Endothelial cell of umbilical vein (primary cell): ENCODE measurements at regions not wholly inside any gene's neighbourhood (a gene's known extent, or its start where the extent isn't known, plus 50 kb on each side); places are given as distances from the start of the nearest gene placed in this dataset.

Experiments used
- BruUV-seq: library from RNA; stranded (reverse); fragments of 400-500 nt; replicated peaks from 2 replicates; lab custom pipeline; 2021; lab: Mats Ljungman, UMichigan
- CTCF ChIA-PET: fragments of 300-600, 350-600 bp; sonication (Branson Sonifier 250); formaldehyde crosslinking; loops from one replicate; lab custom pipeline; 2021; ENCODE audit warnings: antibody characterized with exemption, inconsistent platforms; lab: Charles Lee
- POLR2A ChIA-PET: fragments of 300-600, 350-600 bp; sonication (Branson Sonifier 250); formaldehyde crosslinking; loops from one replicate; lab custom pipeline; 2021; ENCODE audit warnings: antibody characterized with exemption, inconsistent platforms; lab: Charles Lee
- DNase-seq: peaks from one replicate; pipeline ENCODE4 v3.0.0-alpha.2; 2011; ENCODE audit warnings: low read depth, low spot score
- FAIRE-seq: peaks from 2 replicates; lab custom pipeline; 2011; peaks lifted over from hg19 to GRCh38; lab: Jason Lieb, UNC
- H2AFZ ChIP-seq: 2 replicates; pipeline ENCODE4 v1.6.0; 2012; ENCODE audit warnings: low read depth, low read length, control low read depth, inconsistent platforms
- H3K27ac ChIP-seq: 2 replicates; pipeline ENCODE4 v1.5.1; 2011; ENCODE audit warnings: low read depth, mild to moderate bottlenecking, control low read depth, low read length, moderate library complexity; ENCODE audit not compliant: insufficient read depth
- H3K27me3 ChIP-seq, 2 experiments: 2 replicates each; pipeline versions ENCODE4 v1.6.0 to v1.6.1; 2011; ENCODE audit warnings: low read length in 2 of 2, mixed read lengths in 1 of 2; ENCODE audit not compliant: control insufficient read depth in 2 of 2, insufficient read depth in 2 of 2
- H3K36me3 ChIP-seq, 2 experiments: 2 replicates in 1 of 2; 3 replicates in 1 of 2; pipeline ENCODE4 v1.5.1; 2011; ENCODE audit warnings: low read length in 2 of 2, mild to moderate bottlenecking in 1 of 2, moderate library complexity in 1 of 2; ENCODE audit not compliant: control insufficient read depth in 2 of 2, insufficient read depth in 2 of 2; ENCODE audit errors: extremely low read depth in 1 of 2
- H3K4me1 ChIP-seq: 3 replicates; pipeline ENCODE4 v1.5.1; 2011; ENCODE audit warnings: mild to moderate bottlenecking, low read length; ENCODE audit not compliant: control insufficient read depth, insufficient read depth; ENCODE audit errors: extremely low read depth
- H3K4me2 ChIP-seq: 2 replicates; pipeline ENCODE4 v1.6.1; 2011; ENCODE audit warnings: low read length, control low read depth, mixed read lengths; ENCODE audit not compliant: insufficient read depth
- H3K4me3 ChIP-seq, 3 experiments: fragments of 200-600 bp in 1 of 3; sonication (generic), shearing (Covaris generic) in 1 of 3; replicated peaks in 1 of 3; 2 replicates each; pipeline ENCODE4 v1.5.1; 2011 to 2016; ENCODE audit warnings: control low read depth in 3 of 3, low read length in 3 of 3, mild to moderate bottlenecking in 2 of 3, inconsistent platforms in 1 of 3, low read depth in 1 of 3, moderate library complexity in 1 of 3; ENCODE audit not compliant: insufficient read depth in 1 of 3
- H3K79me2 ChIP-seq: 2 replicates; pipeline ENCODE4 v1.6.0; 2012; ENCODE audit warnings: low read length, inconsistent platforms; ENCODE audit not compliant: control insufficient read depth, insufficient read depth
- H3K9ac ChIP-seq: replicated peaks from 2 replicates; pipeline ENCODE3; 2011; ENCODE audit warnings: low read length, control low read depth; ENCODE audit not compliant: insufficient read depth; ENCODE audit errors: extremely low read depth
- H3K9me1 ChIP-seq: replicated peaks from 3 replicates; pipeline ENCODE4 v1.6.0; 2011; ENCODE audit warnings: mild to moderate bottlenecking, low read length; ENCODE audit not compliant: control insufficient read depth, insufficient read depth; ENCODE audit errors: extremely low read depth
- H3K9me3 ChIP-seq: replicated peaks from 2 replicates; pipeline ENCODE4 v1.5.1; 2012; ENCODE audit warnings: low read length, inconsistent platforms; ENCODE audit not compliant: control insufficient read depth, insufficient read depth
- H4K20me1 ChIP-seq: replicated peaks from 2 replicates; pipeline ENCODE3; 2011; ENCODE audit warnings: mild to moderate bottlenecking, low read length; ENCODE audit not compliant: control insufficient read depth, insufficient read depth; ENCODE audit errors: extremely low read depth
- EZH2 ChIP-seq: IDR thresholded peaks from 2 replicates; pipeline ENCODE4 v1.6.1; 2012; ENCODE audit warnings: borderline replicate concordance, low read depth, mild to moderate bottlenecking, moderate library complexity, low read length, inconsistent platforms; ENCODE audit not compliant: severe bottlenecking
- FOS ChIP-seq: IDR thresholded peaks from 2 replicates; pipeline ENCODE4 v1.6.1; 2011; ENCODE audit warnings: mild to moderate bottlenecking, low read length, moderate library complexity, borderline replicate concordance; ENCODE audit not compliant: insufficient read depth
- GATA2 ChIP-seq: IDR thresholded peaks from 2 replicates; pipeline ENCODE4 v1.7.0; 2011; ENCODE audit warnings: low read depth, mild to moderate bottlenecking, moderate library complexity, mixed read lengths, low read length; ENCODE audit not compliant: insufficient read length, insufficient read depth
- JUN ChIP-seq: IDR thresholded peaks from 2 replicates; pipeline ENCODE4 v1.6.1; 2011; ENCODE audit warnings: borderline replicate concordance, low read depth; ENCODE audit not compliant: insufficient read length, insufficient read depth
- MYC ChIP-seq: IDR thresholded peaks from one replicate; pipeline ENCODE4 v1.6.1; 2011; ENCODE audit warnings: mild to moderate bottlenecking, low read depth, low read length
- POLR2A ChIP-seq: IDR thresholded peaks from 2 replicates; pipeline ENCODE4 v1.6.1; 2012; ENCODE audit warnings: low read depth, mild to moderate bottlenecking, control low read depth, low read length
- POLR2AphosphoS5 ChIP-seq: IDR thresholded peaks from 2 replicates; pipeline ENCODE4 v1.6.1; 2012; ENCODE audit warnings: low read depth, mild to moderate bottlenecking, control low read depth, low read length, moderate library complexity; ENCODE audit not compliant: insufficient read depth
- dilution Hi-C: fragments of 300-500 bp; cut with MboI; formaldehyde crosslinking; loops from one replicate; pipeline ENCODE4 v1.15.0; 2019; ENCODE audit warnings: low sequenced_read_pairs; ENCODE audit not compliant: extremely low pct_ligation_motif_present
- intact Hi-C: fragments of 100-400 bp; cut with micrococcal nuclease; formaldehyde crosslinking; loops from one replicate; pipeline ENCODE4 v1.10.0; 2022
- TF ChIP-seq, protein P1 (sequence below), 2 donors: IDR thresholded peaks; 1 replicate in 1 of 2; 2 replicates in 1 of 2; pipeline ENCODE4 v1.5.1; 2011; ENCODE audit warnings: low read length in 2 of 2, mild to moderate bottlenecking in 2 of 2, moderate library complexity in 2 of 2, control low read depth in 1 of 2, inconsistent platforms in 1 of 2, low read depth in 1 of 2; ENCODE audit not compliant: insufficient read depth in 1 of 2; ENCODE audit errors: extremely low read depth in 1 of 2
- TF ChIP-seq, protein P2 (sequence below): IDR thresholded peaks from 2 replicates; pipeline ENCODE4 v1.6.1; 2011; ENCODE audit not compliant: insufficient read depth, insufficient read length

- CTCF ChIA-PET, result interaction anchor here (0.8 to 1.1 kb wide), 2 partner anchors 9 to 50 kb away, joined by 3 read pairs; no protein-coding TSS in a partner anchor
- BruUV-seq, result no TSS peak
- no peak overlapping the region for H2AFZ ChIP-seq
- H3K36me3 ChIP-seq, result no peaks in the 10 kb centered on the region
- H3K9ac ChIP-seq, result no peak overlapping the region
- dilution Hi-C loops (no loop called here), intact Hi-C loops (no loop called here)
- TF ChIP-seq POLR2AphosphoS5, result no peak
- TF ChIP-seq EZH2, result no peak
- TF ChIP-seq, protein P1, sequence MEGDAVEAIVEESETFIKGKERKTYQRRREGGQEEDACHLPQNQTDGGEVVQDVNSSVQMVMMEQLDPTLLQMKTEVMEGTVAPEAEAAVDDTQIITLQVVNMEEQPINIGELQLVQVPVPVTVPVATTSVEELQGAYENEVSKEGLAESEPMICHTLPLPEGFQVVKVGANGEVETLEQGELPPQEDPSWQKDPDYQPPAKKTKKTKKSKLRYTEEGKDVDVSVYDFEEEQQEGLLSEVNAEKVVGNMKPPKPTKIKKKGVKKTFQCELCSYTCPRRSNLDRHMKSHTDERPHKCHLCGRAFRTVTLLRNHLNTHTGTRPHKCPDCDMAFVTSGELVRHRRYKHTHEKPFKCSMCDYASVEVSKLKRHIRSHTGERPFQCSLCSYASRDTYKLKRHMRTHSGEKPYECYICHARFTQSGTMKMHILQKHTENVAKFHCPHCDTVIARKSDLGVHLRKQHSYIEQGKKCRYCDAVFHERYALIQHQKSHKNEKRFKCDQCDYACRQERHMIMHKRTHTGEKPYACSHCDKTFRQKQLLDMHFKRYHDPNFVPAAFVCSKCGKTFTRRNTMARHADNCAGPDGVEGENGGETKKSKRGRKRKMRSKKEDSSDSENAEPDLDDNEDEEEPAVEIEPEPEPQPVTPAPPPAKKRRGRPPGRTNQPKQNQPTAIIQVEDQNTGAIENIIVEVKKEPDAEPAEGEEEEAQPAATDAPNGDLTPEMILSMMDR (IDR thresholded peaks at IDR 0.05; ENCODE audit: extremely low read depth in 1 of 2, insufficient read depth in 1 of 2, low read depth in 1 of 2, low read length in 2 of 2), result no peak
- TF ChIP-seq POLR2A, result no peak
- TF ChIP-seq, protein P2, sequence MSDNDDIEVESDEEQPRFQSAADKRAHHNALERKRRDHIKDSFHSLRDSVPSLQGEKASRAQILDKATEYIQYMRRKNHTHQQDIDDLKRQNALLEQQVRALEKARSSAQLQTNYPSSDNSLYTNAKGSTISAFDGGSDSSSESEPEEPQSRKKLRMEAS, result no peak
- no peak for TF ChIP-seq GATA2
- no peak for TF ChIP-seq FOS
- no peak for TF ChIP-seq MYC
- TF ChIP-seq JUN, result no peak
- no peaks in the 10 kb centered on the region for H3K79me2 ChIP-seq
- no peak overlapping the region for H3K27ac ChIP-seq
- no peaks in the 10 kb centered on the region for H4K20me1 ChIP-seq
- POLR2A ChIA-PET, result no interaction called here
- no peaks in the 10 kb centered on the region for H3K9me3 ChIP-seq
- H3K4me1 ChIP-seq, result no peaks in the 10 kb centered on the region
- no peaks in the 10 kb centered on the region for H3K9me1 ChIP-seq
- peaks cover 0 to 3% of the 10 kb centered on the region in 2 experiments for H3K27me3 ChIP-seq
- H3K4me2 ChIP-seq, result no peak overlapping the region
- FAIRE-seq (no peak), DNase-seq (no peak)
- no peak overlapping the region for H3K4me3 ChIP-seq
Observed at GRCh38 chr1:88252745-88253144, 431.3 kb upstream of the PKN2 start.
